Panc1 (cell line): ENCODE measurements at regions not wholly inside any gene's neighbourhood (a gene's known extent, or its start where the extent isn't known, plus 50 kb on each side); places are given as distances from the start of the nearest gene placed in this dataset.

Experiments
- ATAC-seq: fragments of 200-7000 bp; cut with Tn5 transposase; 2 replicates; pipeline ENCODE4 v1.9.1; 2020; ENCODE audit warnings: mild to moderate bottlenecking, moderate library complexity
- BruUV-seq: library from RNA; stranded (reverse); fragments of 400-500 nt; replicated peaks from 2 replicates; lab custom pipeline; 2021; lab: Mats Ljungman, UMichigan
- CTCF ChIA-PET: fragments of 300-600 bp; sonication (Branson Sonifier 250); formaldehyde crosslinking; loops from one replicate; lab custom pipeline; 2022; ENCODE audit warnings: antibody characterized with exemption; lab: Charles Lee
- POLR2A ChIA-PET: fragments of 300-600 bp; sonication (Branson Sonifier 250); formaldehyde crosslinking; loops from one replicate; lab custom pipeline; 2022; ENCODE audit warnings: antibody characterized with exemption; lab: Charles Lee
- DNase-seq: peaks from one replicate; pipeline ENCODE4 v3.0.0-alpha.2; 2010; ENCODE audit warnings: low read depth, low spot score
- H3K27ac ChIP-seq: 2 replicates; pipeline ENCODE4 v1.5.1; 2011; ENCODE audit warnings: mild to moderate bottlenecking, low read length, inconsistent platforms
- H3K27me3 ChIP-seq: fragments of 200-500 bp; sonication (Bioruptor generic); 2 replicates; pipeline ENCODE4 v1.6.0; 2014; ENCODE audit warnings: low read length, inconsistent platforms; ENCODE audit not compliant: control insufficient read depth, insufficient read depth
- H3K36me3 ChIP-seq: fragments of 200-500 bp; sonication (Bioruptor generic); 2 replicates; pipeline ENCODE4 v1.5.1; 2014; ENCODE audit warnings: inconsistent platforms, mild to moderate bottlenecking, low read length, moderate library complexity; ENCODE audit not compliant: control insufficient read depth, insufficient read depth
- H3K4me1 ChIP-seq: 2 replicates; pipeline ENCODE4 v1.5.1; 2011; ENCODE audit warnings: inconsistent platforms, mild to moderate bottlenecking, low read length, moderate library complexity; ENCODE audit not compliant: control insufficient read depth, insufficient read depth
- H3K4me3 ChIP-seq, 2 experiments: 2 replicates each; pipeline ENCODE4 v1.5.1; 2011 to 2012; ENCODE audit warnings: low read depth in 2 of 2, low read length in 2 of 2, mild to moderate bottlenecking in 2 of 2, inconsistent platforms in 1 of 2, moderate library complexity in 1 of 2
- H3K9me3 ChIP-seq: fragments of 200-500 bp; sonication (Bioruptor generic); 2 replicates; pipeline ENCODE4 v1.5.1; 2014; ENCODE audit warnings: low read depth, mild to moderate bottlenecking, inconsistent platforms, low read length, moderate library complexity; ENCODE audit not compliant: control insufficient read depth, insufficient read depth
- CTCF ChIP-seq: fragments of 450-650 bp; IDR thresholded peaks from 2 replicates; pipeline ENCODE4 v1.5.1; 2017; ENCODE audit warnings: mild to moderate bottlenecking
- POLR2AphosphoS5 ChIP-seq: IDR thresholded peaks from 2 replicates; pipeline ENCODE4 v1.6.1; 2012; ENCODE audit warnings: mild to moderate bottlenecking, low read depth, low read length, moderate library complexity
- REST ChIP-seq, 2 experiments: IDR thresholded peaks; 2 replicates each; pipeline ENCODE4 v1.6.1; 2011 to 2012; ENCODE audit warnings: low read depth in 2 of 2, control low read depth in 1 of 2, low read length in 1 of 2, mild to moderate bottlenecking in 1 of 2, moderate library complexity in 1 of 2; ENCODE audit not compliant: insufficient read depth in 1 of 2
- SIN3A ChIP-seq: IDR thresholded peaks from 2 replicates; pipeline ENCODE4 v1.6.1; 2012; ENCODE audit warnings: low read depth, mild to moderate bottlenecking, low read length, moderate library complexity, borderline replicate concordance; ENCODE audit not compliant: insufficient read depth
- TCF7L2 ChIP-seq: IDR thresholded peaks from 2 replicates; pipeline ENCODE4 v1.6.1; 2011; ENCODE audit warnings: mild to moderate bottlenecking, low read depth, low read length, inconsistent platforms
- in situ Hi-C: cut with HindIII; loops from 2 replicates; pipeline ENCODE4 v1.10.0; 2016; ENCODE audit warnings: low sequenced_read_pairs, low pct_unique_long_range_greater_than_20kb
- intact Hi-C: fragments of 100-400 bp; cut with micrococcal nuclease; formaldehyde crosslinking; loops from one replicate; pipeline ENCODE4 v1.10.0; 2022; ENCODE audit not compliant: unreplicated experiment

GRCh38 chr4:30001628-30002027, 718.5 kb upstream of the PCDH7 start:
- H3K4me3 ChIP-seq = no peak overlapping the region
- CTCF ChIA-PET = no interaction called here

GRCh38 chr4:30002341-30002740, 717.8 kb upstream of the PCDH7 start:
- TF ChIP-seq TCF7L2 (no peak), REST (IDR thresholded peaks at IDR 0.05; ENCODE audit: insufficient read depth in 1 of 2, low read depth in 2 of 2, low read length in 1 of 2) (no peak), POLR2AphosphoS5 (no peak), CTCF (no peak), SIN3A (no peak)
- Histone ChIP-seq H3K4me1 (no peaks in the 10 kb centered on the region), H3K4me3 (no peak overlapping the region), H3K9me3 (no peaks in the 10 kb centered on the region), H3K27ac (no peak overlapping the region), H3K27me3 (no peaks in the 10 kb centered on the region), H3K36me3 (no peaks in the 10 kb centered on the region)
- intact Hi-C loops (no loop called here), in situ Hi-C loops (no loop called here)
- BruUV-seq = no TSS peak
- ChIA-PET CTCF (no interaction called here), POLR2A (no interaction called here)
- ATAC-seq (no peak), DNase-seq (no peak)

More at GRCh38 chr4:30001628-30002027, 718.5 kb upstream of the PCDH7 start:
- in situ Hi-C loops = no loop called here
- TF ChIP-seq REST (IDR thresholded peaks at IDR 0.05; ENCODE audit: insufficient read depth in 1 of 2, low read depth in 2 of 2, low read length in 1 of 2) (no peak), POLR2AphosphoS5 (no peak), SIN3A (no peak), CTCF (no peak), TCF7L2 (no peak)
- DNase-seq (no peak), ATAC-seq (no peak)
- Histone ChIP-seq H3K4me1 (no peaks in the 10 kb centered on the region), H3K27ac (no peak overlapping the region), H3K27me3 (no peaks in the 10 kb centered on the region), H3K9me3 (no peaks in the 10 kb centered on the region), H3K36me3 (no peaks in the 10 kb centered on the region)
- intact Hi-C loops = no loop called here
- no TSS peak for BruUV-seq
- POLR2A ChIA-PET = no interaction called here
